DOHH2 (cell line): ENCODE measurements at regions not wholly inside any gene's neighbourhood (a gene's known extent, or its start where the extent isn't known, plus 50 kb on each side); places are given as distances from the start of the nearest gene placed in this dataset.

Experiments
- H3F3A ChIP-seq: fragments of 200-600 bp; sonication (generic), shearing (Covaris generic); 2 replicates; pipeline ENCODE4 v1.6.0; 2016; ENCODE audit warnings: antibody characterized with exemption, mild to moderate bottlenecking; ENCODE audit not compliant: control insufficient read depth, insufficient read depth
- H3K27ac ChIP-seq: fragments of 200-600 bp; sonication (generic); 2 replicates; pipeline ENCODE4 v1.5.1; 2014; ENCODE audit warnings: low read depth, mild to moderate bottlenecking, low read length, moderate library complexity
- H3K27me3 ChIP-seq: fragments of 200-600 bp; sonication (generic); 2 replicates; pipeline ENCODE4 v1.6.1; 2014; ENCODE audit warnings: mild to moderate bottlenecking, low read length, mixed read lengths; ENCODE audit not compliant: control insufficient read depth
- H3K36me3 ChIP-seq: fragments of 200-600 bp; sonication (generic); 2 replicates; pipeline ENCODE4 v1.6.1; 2014; ENCODE audit warnings: mild to moderate bottlenecking, low read length, moderate library complexity, mixed read lengths; ENCODE audit not compliant: control insufficient read depth
- H3K4me1 ChIP-seq: fragments of 200-600 bp; sonication (generic); 2 replicates; pipeline ENCODE4 v1.6.1; 2014; ENCODE audit warnings: mild to moderate bottlenecking, low read length, mixed read lengths; ENCODE audit not compliant: control insufficient read depth
- H3K4me2 ChIP-seq: fragments of 200-600 bp; sonication (generic); 2 replicates; pipeline ENCODE4 v1.6.0; 2014; ENCODE audit warnings: mild to moderate bottlenecking, low read length, moderate library complexity
- H3K4me3 ChIP-seq: fragments of 200-600 bp; sonication (generic); 2 replicates; pipeline ENCODE4 v1.5.1; 2014; ENCODE audit warnings: mild to moderate bottlenecking, low read length, mixed read lengths
- H3K79me2 ChIP-seq: fragments of 200-600 bp; sonication (generic); 2 replicates; pipeline ENCODE4 v1.6.1; 2014; ENCODE audit warnings: mild to moderate bottlenecking, low read length, mixed read lengths; ENCODE audit not compliant: control insufficient read depth
- H3K9me2 ChIP-seq: fragments of 200-600 bp; sonication (generic); replicated peaks from 2 replicates; pipeline ENCODE4 v1.6.1; 2014; ENCODE audit warnings: mild to moderate bottlenecking, low read length, mixed read lengths; ENCODE audit not compliant: control insufficient read depth
- H3K9me3 ChIP-seq: fragments of 200-600 bp; sonication (generic); 2 replicates; pipeline ENCODE4 v1.6.1; 2014; ENCODE audit warnings: antibody characterized with exemption, low read length, mixed read lengths; ENCODE audit not compliant: control insufficient read depth, insufficient read depth
- H4K20me1 ChIP-seq: fragments of 200-600 bp; sonication (generic); 2 replicates; pipeline ENCODE4 v1.6.0; 2014; ENCODE audit warnings: low read depth, mild to moderate bottlenecking, antibody characterized with exemption, low read length, moderate library complexity; ENCODE audit not compliant: control insufficient read depth, insufficient read depth
- EZH2phosphoT487 ChIP-seq: fragments of 200-600 bp; sonication (generic); IDR thresholded peaks from 2 replicates; pipeline ENCODE4 v1.6.1; 2017; ENCODE audit warnings: borderline replicate concordance, mild to moderate bottlenecking, antibody characterized with exemption, low read length, moderate library complexity, mixed read lengths
- TF ChIP-seq, protein P1 (sequence below): fragments of 200-600 bp; sonication (generic); IDR thresholded peaks from one replicate; pipeline ENCODE4 v1.5.1; 2014; ENCODE audit warnings: antibody characterized with exemption, mild to moderate bottlenecking, low read depth, low read length; ENCODE audit not compliant: poor library complexity, severe bottlenecking

DNA sequence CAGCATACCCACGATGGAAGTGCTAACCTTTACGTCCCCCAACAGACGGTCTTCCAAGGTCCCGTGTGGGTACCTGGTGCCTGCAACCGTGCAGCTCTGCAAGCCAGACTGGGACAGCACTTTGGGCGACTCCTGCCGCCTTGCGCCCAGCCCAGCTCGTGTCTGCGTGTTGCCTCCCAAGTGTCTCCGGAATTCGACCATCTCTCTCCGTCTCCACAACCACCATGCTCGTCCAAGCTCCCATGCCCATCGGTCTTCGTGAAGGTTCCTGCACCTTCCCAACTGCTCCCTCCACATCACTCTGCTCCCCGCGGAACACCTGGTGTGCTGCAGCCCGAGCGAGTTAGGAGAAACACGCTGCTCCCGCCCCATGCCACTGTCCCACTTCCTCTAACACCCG lies 173.2 kb upstream of the AFDN start:
- H4K20me1 ChIP-seq = no peaks in the 10 kb centered on the region
- H3K79me2 ChIP-seq = no peaks in the 10 kb centered on the region
- peaks cover 9% of the 10 kb centered on the region; the same call in 1 of the 2 replicates for H3K9me3 ChIP-seq
- no peak for TF ChIP-seq EZH2phosphoT487
- TF ChIP-seq, protein P1, sequence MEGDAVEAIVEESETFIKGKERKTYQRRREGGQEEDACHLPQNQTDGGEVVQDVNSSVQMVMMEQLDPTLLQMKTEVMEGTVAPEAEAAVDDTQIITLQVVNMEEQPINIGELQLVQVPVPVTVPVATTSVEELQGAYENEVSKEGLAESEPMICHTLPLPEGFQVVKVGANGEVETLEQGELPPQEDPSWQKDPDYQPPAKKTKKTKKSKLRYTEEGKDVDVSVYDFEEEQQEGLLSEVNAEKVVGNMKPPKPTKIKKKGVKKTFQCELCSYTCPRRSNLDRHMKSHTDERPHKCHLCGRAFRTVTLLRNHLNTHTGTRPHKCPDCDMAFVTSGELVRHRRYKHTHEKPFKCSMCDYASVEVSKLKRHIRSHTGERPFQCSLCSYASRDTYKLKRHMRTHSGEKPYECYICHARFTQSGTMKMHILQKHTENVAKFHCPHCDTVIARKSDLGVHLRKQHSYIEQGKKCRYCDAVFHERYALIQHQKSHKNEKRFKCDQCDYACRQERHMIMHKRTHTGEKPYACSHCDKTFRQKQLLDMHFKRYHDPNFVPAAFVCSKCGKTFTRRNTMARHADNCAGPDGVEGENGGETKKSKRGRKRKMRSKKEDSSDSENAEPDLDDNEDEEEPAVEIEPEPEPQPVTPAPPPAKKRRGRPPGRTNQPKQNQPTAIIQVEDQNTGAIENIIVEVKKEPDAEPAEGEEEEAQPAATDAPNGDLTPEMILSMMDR = no peak
- no peaks in the 10 kb centered on the region for H3K4me1 ChIP-seq
- H3K27ac ChIP-seq = no peak overlapping the region
- no peak overlapping the region for H3K4me3 ChIP-seq
- H3K4me2 ChIP-seq = no peak overlapping the region
- no peaks in the 10 kb centered on the region for H3K36me3 ChIP-seq
- no peaks in the 10 kb centered on the region for H3F3A ChIP-seq
- H3K9me2 ChIP-seq = no peaks in the 10 kb centered on the region
- no peaks in the 10 kb centered on the region for H3K27me3 ChIP-seq

DNA sequence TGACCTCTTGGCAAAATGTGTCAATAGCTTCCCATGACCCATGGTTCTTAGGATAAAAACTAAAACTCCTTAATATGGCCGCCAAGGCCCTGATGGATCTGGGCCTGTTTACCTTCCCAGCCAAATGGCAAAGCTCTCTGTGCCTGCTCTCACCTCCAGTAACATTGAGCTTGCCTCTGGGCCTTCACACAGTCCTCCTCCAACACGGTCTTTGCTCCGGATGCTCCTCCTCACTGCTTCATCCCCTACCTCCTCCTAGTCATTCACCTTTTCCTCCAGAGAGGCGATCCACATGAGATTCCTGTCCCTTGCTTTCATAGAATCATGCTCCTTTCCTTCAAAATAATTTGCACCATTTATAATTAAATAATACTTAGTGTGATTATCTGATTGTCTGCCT lies 172.3 kb upstream of the AFDN start:
- Histone ChIP-seq H3K4me1 (no peaks in the 10 kb centered on the region), H3K9me3 (peaks cover 9% of the 10 kb centered on the region; the same call in 1 of the 2 replicates), H3K36me3 (no peaks in the 10 kb centered on the region), H4K20me1 (no peaks in the 10 kb centered on the region), H3K9me2 (no peaks in the 10 kb centered on the region), H3K4me2 (no peak overlapping the region), H3K27ac (no peak overlapping the region), H3F3A (no peaks in the 10 kb centered on the region), H3K79me2 (no peaks in the 10 kb centered on the region), H3K4me3 (no peak overlapping the region), H3K27me3 (no peaks in the 10 kb centered on the region)
- no peak for TF ChIP-seq EZH2phosphoT487
- TF ChIP-seq, protein P1 = no peak

DNA sequence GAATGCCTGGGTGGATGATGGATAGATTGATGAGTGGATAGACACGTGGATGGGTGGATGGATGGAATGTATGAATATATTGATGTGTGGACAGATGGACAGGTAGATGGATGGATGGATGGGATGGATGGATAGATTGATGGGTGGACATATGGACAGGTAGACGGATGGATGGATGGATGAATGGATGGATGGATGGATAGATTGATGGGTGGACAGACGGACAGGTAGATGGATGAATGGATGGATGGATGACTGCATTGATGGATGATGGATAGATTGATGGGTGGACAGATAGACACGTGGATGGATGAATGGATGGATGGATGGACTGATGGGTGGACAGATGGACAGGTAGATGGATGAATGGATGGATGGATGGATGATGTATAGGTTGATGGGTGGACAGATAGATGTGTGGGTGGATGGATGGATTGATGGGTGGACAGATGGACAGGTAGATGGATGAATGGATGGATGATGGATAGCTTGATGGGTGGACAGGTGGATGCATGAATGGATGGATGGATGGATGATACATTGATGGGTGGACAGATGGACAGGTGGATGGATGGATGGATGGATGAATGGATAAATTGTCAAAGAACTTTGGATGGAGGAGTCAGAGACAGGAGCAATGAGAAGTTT lies 171.4 kb upstream of the AFDN start:
- Histone ChIP-seq H3K36me3 (no peaks in the 10 kb centered on the region), H3K79me2 (no peaks in the 10 kb centered on the region), H3K9me2 (no peaks in the 10 kb centered on the region), H4K20me1 (no peaks in the 10 kb centered on the region), H3K4me1 (no peaks in the 10 kb centered on the region), H3K27me3 (no peaks in the 10 kb centered on the region), H3K27ac (no peak overlapping the region), H3K4me3 (no peak overlapping the region), H3K4me2 (no peak overlapping the region), H3F3A (no peaks in the 10 kb centered on the region), H3K9me3 (peaks cover 9% of the 10 kb centered on the region; the same call in 1 of the 2 replicates)
- TF ChIP-seq, protein P1 = no peak
- TF ChIP-seq EZH2phosphoT487 = no peak
